ENCODE measurements at regions not wholly inside any gene's neighbourhood (a gene's known extent, or its start where the extent isn't known, plus 50 kb on each side); places are given as distances from the start of the nearest gene placed in this dataset.

- DNase-seq (ENCODE audit: low read depth) = no peak
Observed at GRCh38 chr10:6766131-6766801, 186.2 kb upstream of the PRKCQ start.

- DNase-seq (ENCODE audit: low read depth) = no peak
Observed at GRCh38 chr10:6763423-6763822, 183.3 kb upstream of the PRKCQ start.

GRCh38 chr10:6763001-6763400 is 182.9 kb upstream of the PRKCQ start:
- no peak for DNase-seq (ENCODE audit: low read depth)

GRCh38 chr10:6759961-6760360 is 179.9 kb upstream of the PRKCQ start:
- DNase-seq (ENCODE audit: low read depth) = no peak

GRCh38 chr10:6757158-6757557 is 177.1 kb upstream of the PRKCQ start:
- DNase-seq (ENCODE audit: low read depth) = no peak

- no peak for DNase-seq (ENCODE audit: low read depth)
Observed at GRCh38 chr10:6756716-6757115, 176.6 kb upstream of the PRKCQ start.

GRCh38 chr10:6755781-6756460 is 175.8 kb upstream of the PRKCQ start:
- no peak for DNase-seq (ENCODE audit: low read depth)

GRCh38 chr10:6753644-6754043 is 173.6 kb upstream of the PRKCQ start:
- DNase-seq (ENCODE audit: low read depth) = no peak

GRCh38 chr10:6751363-6751762 is 171.3 kb upstream of the PRKCQ start:
- DNase-seq (ENCODE audit: low read depth) = no peak

GRCh38 chr10:6748981-6749635 is 169.0 kb upstream of the PRKCQ start:
- DNase-seq (ENCODE audit: low read depth) = no peak

- DNase-seq (ENCODE audit: low read depth) = no peak
Observed at GRCh38 chr10:6748029-6748428, 168.0 kb upstream of the PRKCQ start.

GRCh38 chr10:6746782-6747181 is 166.7 kb upstream of the PRKCQ start:
- DNase-seq (ENCODE audit: low read depth) = no peak

GRCh38 chr10:6743291-6743849 is 163.3 kb upstream of the PRKCQ start:
- DNase-seq (ENCODE audit: low read depth) = no peak

GRCh38 chr10:6741541-6741941 is 161.5 kb upstream of the PRKCQ start:
- no peak for DNase-seq (ENCODE audit: low read depth)

- DNase-seq (ENCODE audit: low read depth) = no peak
Observed at GRCh38 chr10:6739530-6740174, 159.6 kb upstream of the PRKCQ start.

- no peak for DNase-seq (ENCODE audit: low read depth)
Observed at GRCh38 chr10:6738112-6738768, 158.2 kb upstream of the PRKCQ start.

GRCh38 chr10:6737758-6738111 is 157.7 kb upstream of the PRKCQ start:
- DNase-seq (ENCODE audit: low read depth) = no peak

- no peak for DNase-seq (ENCODE audit: low read depth)
Observed at GRCh38 chr10:6737080-6737641, 157.1 kb upstream of the PRKCQ start.

GRCh38 chr10:6734286-6734685 is 154.2 kb upstream of the PRKCQ start:
- DNase-seq (ENCODE audit: low read depth) = no peak

GRCh38 chr10:6729861-6730344 is 149.8 kb upstream of the PRKCQ start:
- DNase-seq (ENCODE audit: low read depth) = no peak

- no peak for DNase-seq (ENCODE audit: low read depth)
Observed at GRCh38 chr10:6729071-6729774, 149.1 kb upstream of the PRKCQ start.
